ENCODE measurements at regions not wholly inside any gene's neighbourhood (a gene's known extent, or its start where the extent isn't known, plus 50 kb on each side); places are given as distances from the start of the nearest gene placed in this dataset.

DNA sequence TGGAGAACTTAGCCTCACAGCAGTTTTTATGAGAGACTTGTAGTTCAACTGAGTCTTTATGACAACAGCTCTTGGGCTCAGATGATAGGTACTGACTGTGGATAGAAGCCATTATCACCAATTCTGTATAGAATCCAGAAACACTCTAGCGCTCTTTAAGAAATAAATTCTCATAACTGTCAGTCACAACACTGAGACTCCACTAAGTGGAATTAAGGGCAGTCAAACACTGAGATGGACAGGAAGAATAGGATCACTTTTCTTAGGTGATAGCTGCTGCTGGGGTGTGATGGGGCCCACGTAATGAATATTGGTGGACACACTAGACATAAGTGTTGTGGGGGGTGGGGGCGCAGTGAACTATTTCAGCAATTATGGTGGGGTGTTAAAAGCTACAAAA is 1691.8 kb upstream of the LRRTM1 start:
- Histone ChIP-seq H3K27me3 (no peaks in the 10 kb centered on the region), H3K4me3 (no peak overlapping the region), H3K9me3 (no peaks in the 10 kb centered on the region), H3K9ac (ENCODE audit: low read depth in 2 of 2, low read length in 2 of 2) (no peak overlapping the region), H3K4me1 (no peaks in the 10 kb centered on the region), H3K27ac (no peak overlapping the region), H3K36me3 (no peaks in the 10 kb centered on the region)
- TF ChIP-seq, protein P1, sequence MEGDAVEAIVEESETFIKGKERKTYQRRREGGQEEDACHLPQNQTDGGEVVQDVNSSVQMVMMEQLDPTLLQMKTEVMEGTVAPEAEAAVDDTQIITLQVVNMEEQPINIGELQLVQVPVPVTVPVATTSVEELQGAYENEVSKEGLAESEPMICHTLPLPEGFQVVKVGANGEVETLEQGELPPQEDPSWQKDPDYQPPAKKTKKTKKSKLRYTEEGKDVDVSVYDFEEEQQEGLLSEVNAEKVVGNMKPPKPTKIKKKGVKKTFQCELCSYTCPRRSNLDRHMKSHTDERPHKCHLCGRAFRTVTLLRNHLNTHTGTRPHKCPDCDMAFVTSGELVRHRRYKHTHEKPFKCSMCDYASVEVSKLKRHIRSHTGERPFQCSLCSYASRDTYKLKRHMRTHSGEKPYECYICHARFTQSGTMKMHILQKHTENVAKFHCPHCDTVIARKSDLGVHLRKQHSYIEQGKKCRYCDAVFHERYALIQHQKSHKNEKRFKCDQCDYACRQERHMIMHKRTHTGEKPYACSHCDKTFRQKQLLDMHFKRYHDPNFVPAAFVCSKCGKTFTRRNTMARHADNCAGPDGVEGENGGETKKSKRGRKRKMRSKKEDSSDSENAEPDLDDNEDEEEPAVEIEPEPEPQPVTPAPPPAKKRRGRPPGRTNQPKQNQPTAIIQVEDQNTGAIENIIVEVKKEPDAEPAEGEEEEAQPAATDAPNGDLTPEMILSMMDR (IDR thresholded peaks at IDR 0.05) = no peak
- DNase-seq = no peak
- intact Hi-C loops (cut with DNase I) = no loop called here

DNA sequence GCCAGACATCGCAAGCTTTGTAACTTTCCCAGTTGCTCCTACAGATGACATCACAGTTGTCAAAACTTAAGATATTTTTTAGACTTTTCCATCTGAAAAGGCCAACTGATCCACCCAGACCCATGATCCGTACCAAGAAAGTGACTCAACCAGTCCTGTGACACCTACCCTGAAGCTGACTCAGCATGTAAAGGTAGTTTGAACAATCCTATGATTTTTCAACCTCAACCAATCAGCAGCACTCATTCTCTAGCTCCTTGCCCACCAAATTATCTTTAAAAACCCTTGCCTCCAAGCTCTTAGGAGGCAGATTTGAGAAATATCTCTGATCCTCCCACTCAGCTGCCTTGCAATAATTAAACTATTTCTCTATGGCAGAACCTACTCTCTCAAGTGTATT is 1686.7 kb upstream of the LRRTM1 start:
- Histone ChIP-seq H3K4me1 (no peaks in the 10 kb centered on the region), H3K27ac (no peak overlapping the region), H3K9ac (ENCODE audit: low read depth in 2 of 2, low read length in 2 of 2) (no peak overlapping the region), H3K4me3 (no peak overlapping the region), H3K27me3 (no peaks in the 10 kb centered on the region), H3K36me3 (no peaks in the 10 kb centered on the region), H3K9me3 (no peaks in the 10 kb centered on the region)
- DNase-seq = no peak
- TF ChIP-seq, protein P1 (IDR thresholded peaks at IDR 0.05) = no peak
- intact Hi-C loops (cut with DNase I) = no loop called here

DNA sequence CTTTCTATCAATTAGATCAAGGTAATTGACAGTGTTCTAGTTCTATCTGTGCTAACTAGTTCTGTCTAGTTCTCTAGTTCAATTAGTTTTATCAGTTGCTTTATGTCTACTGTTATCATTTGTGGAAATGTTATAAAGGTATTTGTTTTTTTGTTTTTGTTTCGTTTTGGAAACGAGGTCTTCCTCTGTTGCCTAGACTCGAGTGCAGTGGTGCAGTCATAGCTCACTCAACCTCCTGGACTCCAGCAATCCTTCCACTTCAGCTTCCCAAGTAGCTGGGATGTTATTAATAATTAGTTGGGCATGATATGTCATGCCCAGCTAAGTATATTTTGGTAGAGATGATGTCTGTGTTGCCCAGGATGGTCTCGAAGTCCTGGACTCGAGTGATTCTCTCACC is 1682.8 kb upstream of the LRRTM1 start:
- Histone ChIP-seq H3K36me3 (no peaks in the 10 kb centered on the region), H3K9me3 (no peaks in the 10 kb centered on the region)
- TF ChIP-seq, protein P1 (IDR thresholded peaks at IDR 0.05) = no peak

DNA sequence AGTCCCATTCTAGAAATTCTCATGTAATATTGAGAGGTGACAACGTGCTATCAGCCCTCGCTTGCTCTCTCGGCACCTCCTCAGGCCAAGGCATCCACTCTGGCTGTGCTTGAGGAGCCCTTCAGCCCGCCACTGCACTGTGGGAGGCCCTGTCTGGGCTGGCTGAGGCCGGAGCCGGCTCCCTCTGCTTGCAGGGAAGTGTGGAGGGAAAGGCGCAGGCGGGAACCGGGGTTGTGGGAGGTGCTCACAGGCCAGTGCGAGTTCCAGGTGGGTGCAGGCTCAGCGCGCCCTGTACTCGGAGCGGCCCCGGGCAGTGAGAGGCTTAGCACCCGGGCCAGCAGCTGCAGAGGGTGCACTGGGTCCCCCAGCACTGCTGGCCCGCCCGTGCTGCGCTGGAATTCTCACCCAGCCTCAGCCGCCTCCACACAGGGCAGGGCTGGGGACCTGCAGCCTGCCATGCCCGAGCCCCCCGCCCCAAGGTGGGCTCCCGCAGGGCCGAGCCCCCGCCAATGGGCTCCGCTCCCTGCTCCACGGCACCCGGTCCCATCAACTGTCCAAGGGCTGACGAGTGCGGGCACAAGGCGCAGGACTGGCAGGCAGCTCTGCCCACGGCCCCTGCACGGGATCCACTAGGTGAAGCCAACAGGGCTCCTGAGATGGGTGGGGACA is 1680.6 kb upstream of the LRRTM1 start:
- H3K9me3 ChIP-seq = no peaks in the 10 kb centered on the region
- no peak overlapping the region for H3K9ac ChIP-seq (ENCODE audit: low read depth in 2 of 2, low read length in 2 of 2)
- no peaks in the 10 kb centered on the region for H3K27me3 ChIP-seq
- no peak overlapping the region for H3K27ac ChIP-seq
- no peak for DNase-seq
- H3K4me1 ChIP-seq = no peaks in the 10 kb centered on the region
- intact Hi-C loops (cut with DNase I) = no loop called here
- TF ChIP-seq, protein P1 (IDR thresholded peaks at IDR 0.05) = no peak
- H3K36me3 ChIP-seq = no peaks in the 10 kb centered on the region
- H3K4me3 ChIP-seq = no peak overlapping the region

More for the DNA sequence above, 1682.8 kb upstream of the LRRTM1 start:
- no peaks in the 10 kb centered on the region for H3K27me3 ChIP-seq
- no peaks in the 10 kb centered on the region for H3K4me1 ChIP-seq
- no peak overlapping the region for H3K27ac ChIP-seq
- no peak overlapping the region for H3K4me3 ChIP-seq
- intact Hi-C loops (cut with DNase I) = no loop called here
- no peak for DNase-seq
- H3K9ac ChIP-seq (ENCODE audit: low read depth in 2 of 2, low read length in 2 of 2) = no peak overlapping the region

DNA sequence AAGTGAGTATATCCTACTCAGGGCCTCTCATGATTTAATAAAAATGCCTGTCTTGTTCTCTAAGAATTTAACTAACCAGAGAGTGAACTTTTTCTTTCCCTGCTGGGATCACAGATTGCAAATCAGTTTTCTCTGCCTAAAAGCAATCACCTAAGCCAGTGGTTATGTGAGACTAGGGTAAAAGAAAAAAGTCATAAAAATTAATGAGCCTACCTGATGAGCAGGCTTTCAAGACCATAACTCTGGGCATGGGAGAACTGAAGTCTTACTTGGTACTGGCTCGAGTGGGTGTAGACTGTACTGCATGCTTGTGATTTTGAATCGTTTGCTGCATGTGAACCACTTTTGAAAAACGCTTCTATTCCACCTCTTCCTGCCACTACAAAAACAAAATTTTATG is 1677.0 kb upstream of the LRRTM1 start:
- intact Hi-C loops (cut with DNase I) = no loop called here
- Histone ChIP-seq H3K36me3 (no peaks in the 10 kb centered on the region), H3K27me3 (no peaks in the 10 kb centered on the region), H3K4me1 (no peaks in the 10 kb centered on the region), H3K9me3 (no peaks in the 10 kb centered on the region), H3K4me3 (no peak overlapping the region), H3K9ac (ENCODE audit: low read depth in 2 of 2, low read length in 2 of 2) (no peak overlapping the region), H3K27ac (no peak overlapping the region)
- TF ChIP-seq, protein P1 (IDR thresholded peaks at IDR 0.05) = no peak
- no peak for DNase-seq
